Right ventricle myocardium superior (tissue), 1 donor: ENCODE measurements at regions not wholly inside any gene's neighbourhood (a gene's known extent, or its start where the extent isn't known, plus 50 kb on each side); places are given as distances from the start of the nearest gene placed in this dataset.

Experiments
- ATAC-seq: fragments of 200-7000 bp; cut with Tn5 transposase; one replicate; pipeline ENCODE4 v1.9.1; 2020; ENCODE audit warnings: mild to moderate bottlenecking; ENCODE audit not compliant: poor library complexity
- DNase-seq: peaks from one replicate; pipeline ENCODE4 v3.0.0-alpha.2; 2020
- intact Hi-C: fragments of 100-400 bp; cut with DNase I; formaldehyde crosslinking; loops from one replicate; pipeline ENCODE4 v1.11.2; 2022
- donor health status: DM: no; HTN: yes; CAD: no; lungs with severe emphysema.

DNA sequence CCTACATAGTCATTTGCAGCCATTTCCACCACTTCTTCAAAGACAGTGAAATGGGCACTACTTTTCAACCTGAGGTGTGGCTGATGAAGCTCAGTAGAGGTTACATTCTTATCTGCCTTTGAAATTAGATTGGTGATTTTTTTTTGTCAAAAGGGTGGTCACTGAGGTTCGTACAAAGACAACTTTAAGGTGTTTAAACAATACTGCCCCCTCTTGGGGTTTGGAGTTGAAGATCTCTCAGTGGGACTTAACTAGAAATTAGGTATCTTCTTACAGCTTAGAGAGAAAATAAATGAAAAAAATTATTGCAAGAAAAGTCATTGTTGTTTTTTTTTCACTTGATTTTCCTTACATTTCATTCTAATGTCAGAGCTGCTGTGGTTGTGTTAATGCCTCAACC is 713.2 kb downstream of the CDH11 start:
- intact Hi-C loops: no loop called here
- ATAC-seq (no peak), DNase-seq (no peak)

GRCh38 chr16:64406770-64407181 is 715.1 kb downstream of the CDH11 start:
- ATAC-seq: no peak
- intact Hi-C loops: no loop called here
- DNase-seq: no peak

- DNase-seq: no peak
- no peak for ATAC-seq
- intact Hi-C loops: no loop called here
These were observed 718.5 kb downstream of the CDH11 start for GRCh38 chr16:64403352-64403751.

DNA sequence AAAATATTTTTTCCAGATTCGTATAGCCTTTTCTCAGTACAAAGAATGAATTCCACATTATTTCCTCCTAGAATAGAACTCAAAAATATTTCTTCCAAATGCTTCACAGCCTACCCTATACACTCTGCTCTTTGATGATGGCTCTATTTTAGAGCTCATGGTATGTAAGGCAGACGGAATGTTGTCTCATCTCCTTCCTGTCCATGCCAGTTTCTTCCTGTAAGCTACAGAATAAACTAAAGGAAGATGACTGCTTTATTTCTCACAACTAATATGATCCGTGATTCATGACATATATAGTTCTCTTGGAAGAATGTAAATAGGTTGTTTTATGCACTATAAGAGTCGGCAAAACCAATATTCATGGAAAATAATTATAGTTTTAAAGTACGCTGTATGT is 723.1 kb downstream of the CDH11 start:
- intact Hi-C loops: no loop called here
- ATAC-seq (no peak), DNase-seq (no peak)

GRCh38 chr16:64397945-64398508 is 723.8 kb downstream of the CDH11 start:
- DNase-seq: no peak
- ATAC-seq: peak; percentile 83
- intact Hi-C loops: no loop called here

DNA sequence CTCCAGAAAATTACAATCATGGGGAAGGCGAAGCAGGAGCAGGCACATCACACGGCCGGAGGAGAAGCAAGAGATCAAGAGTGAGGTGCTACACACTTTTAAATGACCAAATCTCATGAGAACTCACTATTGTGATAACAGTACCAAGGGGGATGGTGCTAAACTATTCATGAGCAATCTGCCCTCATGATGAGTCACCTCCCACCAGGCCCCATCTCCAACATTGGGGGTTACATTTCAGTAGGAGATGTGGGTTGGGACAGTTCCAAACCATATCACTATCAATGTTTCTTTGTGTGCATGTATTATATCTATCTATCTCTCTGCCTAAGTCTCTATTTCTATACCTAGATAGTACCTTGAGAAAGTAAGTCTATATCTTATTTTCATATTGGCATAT is 724.8 kb downstream of the CDH11 start:
- DNase-seq: no peak
- intact Hi-C loops: no loop called here
- no peak for ATAC-seq

- DNase-seq (no peak), ATAC-seq (no peak)
- intact Hi-C loops: no loop called here
These were observed 727.8 kb downstream of the CDH11 start for GRCh38 chr16:64394061-64394460.

- ATAC-seq (no peak), DNase-seq (no peak)
- intact Hi-C loops: no loop called here
These were observed 729.4 kb downstream of the CDH11 start for GRCh38 chr16:64392456-64392855.

GRCh38 chr16:64391063-64391600 is 730.7 kb downstream of the CDH11 start:
- ATAC-seq: no peak
- no peak for DNase-seq
- intact Hi-C loops: no loop called here

DNA sequence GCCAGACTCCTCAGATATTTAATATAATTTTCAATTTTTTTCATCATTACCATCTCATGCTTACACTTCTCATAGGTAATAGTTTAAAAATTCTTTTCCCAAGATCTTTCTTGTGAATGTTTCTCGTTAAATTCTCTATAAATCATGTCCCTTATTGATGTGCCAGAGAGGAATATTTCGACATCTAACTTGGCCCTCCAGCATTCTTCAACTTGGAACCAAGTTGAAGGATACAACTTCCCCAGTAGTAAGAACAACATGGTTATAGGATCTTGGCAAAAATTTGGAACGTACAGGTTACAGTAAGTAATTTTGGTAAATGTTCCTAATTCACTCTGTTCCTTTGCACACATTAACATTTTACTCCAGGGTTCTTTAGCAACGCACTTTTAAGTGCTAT is 731.8 kb downstream of the CDH11 start:
- DNase-seq: no peak
- intact Hi-C loops: no loop called here
- no peak for ATAC-seq

- intact Hi-C loops: no loop called here
- no peak for ATAC-seq
- DNase-seq: no peak
These were observed 737.2 kb downstream of the CDH11 start for GRCh38 chr16:64384636-64385035.

- no peak for ATAC-seq
- no peak for DNase-seq
- intact Hi-C loops: no loop called here
These were observed 739.9 kb downstream of the CDH11 start for GRCh38 chr16:64381979-64382378.

DNA sequence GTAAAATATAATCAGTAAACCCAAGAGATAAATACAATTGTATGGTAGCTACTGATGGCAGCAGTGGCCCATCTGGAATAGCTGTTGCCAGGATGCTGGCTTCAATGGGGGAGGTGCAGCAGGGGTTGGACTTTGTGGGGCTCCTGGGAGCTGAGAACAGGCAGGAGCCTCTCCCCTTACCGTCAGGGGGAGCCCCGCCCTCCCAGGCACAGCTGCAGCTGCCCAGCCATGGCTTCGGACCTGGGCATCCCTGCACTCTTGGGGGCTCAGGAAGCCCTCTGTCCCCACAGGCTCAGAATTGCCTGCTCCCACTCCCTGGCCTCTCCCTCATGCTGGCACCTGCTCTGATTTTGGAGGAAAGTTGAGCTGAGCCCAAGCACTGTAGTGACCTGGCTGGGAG is 741.1 kb downstream of the CDH11 start:
- no peak for DNase-seq
- intact Hi-C loops: no loop called here
- ATAC-seq: no peak

DNA sequence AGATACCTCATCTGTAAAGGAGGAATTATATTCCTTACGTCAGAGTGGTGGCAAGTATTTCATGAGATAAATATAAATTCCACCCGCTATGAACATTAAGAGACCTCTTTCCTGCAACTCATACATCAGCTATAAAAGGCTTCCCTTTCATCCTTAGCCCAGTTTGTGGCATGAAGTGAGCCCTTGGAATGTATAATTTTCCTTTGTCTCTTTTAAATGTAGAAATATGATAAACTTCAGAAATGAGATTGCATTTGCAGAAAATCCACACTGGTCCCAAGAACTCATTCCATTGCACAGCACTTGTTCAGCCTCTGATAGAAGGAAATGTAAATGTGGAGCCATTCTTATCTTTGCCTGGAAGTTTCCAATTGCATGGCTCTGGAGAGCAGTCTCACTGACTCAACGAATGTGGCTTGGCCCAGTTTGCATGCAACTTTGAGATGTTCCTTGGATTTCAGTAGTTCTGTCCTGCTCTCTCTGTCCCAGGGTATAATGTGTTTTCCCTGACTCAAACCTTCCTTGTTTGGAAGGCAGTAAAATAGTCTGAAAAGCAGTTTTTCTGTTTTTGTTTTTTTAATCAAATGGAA is 746.4 kb downstream of the CDH11 start:
- DNase-seq: no peak
- ATAC-seq: no peak
- intact Hi-C loops: no loop called here

DNA sequence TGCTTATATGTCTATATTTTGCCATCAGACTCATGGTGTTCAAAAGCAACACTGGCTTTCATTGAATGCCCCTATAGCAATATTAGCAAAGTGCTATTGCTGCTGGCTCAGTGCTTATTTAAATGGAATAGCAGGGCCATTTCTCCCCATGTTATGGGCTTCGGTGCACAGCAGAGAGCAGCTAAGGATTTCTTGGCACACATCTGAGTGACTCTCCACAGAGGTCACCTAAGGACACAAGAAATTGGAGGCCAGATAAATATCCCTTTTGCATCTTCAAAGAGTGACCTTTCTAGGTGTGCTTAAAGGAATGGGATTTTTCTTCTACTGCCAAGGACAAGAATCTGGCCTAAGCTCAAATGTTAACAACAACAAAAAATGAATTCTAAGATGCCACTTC is 751.8 kb downstream of the CDH11 start:
- DNase-seq (no peak), ATAC-seq (peak; percentile 49)
- intact Hi-C loops: no loop called here

GRCh38 chr16:64365448-64365931 is 756.4 kb downstream of the CDH11 start:
- ATAC-seq: no peak
- intact Hi-C loops: no loop called here
- no peak for DNase-seq

- ATAC-seq (no peak), DNase-seq (no peak)
- intact Hi-C loops: no loop called here
These were observed 757.0 kb downstream of the CDH11 start for GRCh38 chr16:64364894-64365293.

DNA sequence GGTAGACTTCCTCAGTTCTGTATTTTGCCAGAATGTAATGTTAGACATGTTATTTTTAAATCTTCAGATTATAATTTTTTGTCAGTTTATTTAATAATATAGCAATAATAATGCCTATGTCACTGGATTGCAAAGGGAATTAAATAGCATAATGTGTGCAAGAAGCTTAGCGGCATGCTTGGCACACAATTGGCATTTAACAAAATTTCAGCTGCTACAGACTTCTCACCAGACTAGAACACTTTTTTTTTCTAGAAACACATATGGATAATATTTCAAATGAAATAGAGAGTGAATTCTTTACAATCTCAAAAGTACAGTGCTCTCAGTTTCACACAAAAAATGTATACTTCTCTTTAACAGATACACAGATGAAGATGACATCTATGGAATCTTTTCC is 757.4 kb downstream of the CDH11 start:
- intact Hi-C loops: no loop called here
- ATAC-seq (no peak), DNase-seq (no peak)

DNA sequence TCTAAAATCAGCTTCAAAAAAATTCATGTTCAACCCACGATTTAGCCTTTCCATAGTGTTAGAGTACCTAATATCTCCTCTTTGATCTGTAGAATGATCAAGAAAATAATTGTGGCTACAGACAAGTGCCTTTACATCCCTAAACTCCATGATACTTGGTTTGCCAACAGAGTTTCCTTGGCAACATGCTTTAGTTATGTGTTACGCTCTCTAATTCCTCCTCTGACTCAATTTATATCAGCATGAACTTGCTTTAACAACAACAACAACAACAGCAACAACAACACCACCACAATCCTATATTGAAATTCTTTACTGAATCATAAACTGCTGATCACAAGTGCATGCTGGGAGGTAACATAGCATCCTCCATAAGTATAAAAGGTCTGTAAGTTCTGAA is 757.8 kb downstream of the CDH11 start:
- ATAC-seq (no peak), DNase-seq (no peak)
- intact Hi-C loops: no loop called here

GRCh38 chr16:64363039-64363438 is 758.8 kb downstream of the CDH11 start:
- intact Hi-C loops: no loop called here
- no peak for ATAC-seq
- DNase-seq: no peak

GRCh38 chr16:64362193-64362592 is 759.7 kb downstream of the CDH11 start:
- intact Hi-C loops: no loop called here
- no peak for DNase-seq
- no peak for ATAC-seq
